NCI-H2029 (cell line): ENCODE measurements at regions not wholly inside any gene's neighbourhood (a gene's known extent, or its start where the extent isn't known, plus 50 kb on each side); places are given as distances from the start of the nearest gene placed in this dataset.
"Not testable (repeated sequence)": the region's sequence is repeated elsewhere in the genome, so short reads cannot be mapped to it uniquely, and the experiment has no call there.

Experiments used
- DNase-seq: peaks from one replicate; lab custom pipeline; 2025; lab: John Stamatoyannopoulos, UW

- no peak for DNase-seq
These were observed 113.3 kb upstream of the FAT3 start for GRCh38 chr11:92111287-92111686.

DNA sequence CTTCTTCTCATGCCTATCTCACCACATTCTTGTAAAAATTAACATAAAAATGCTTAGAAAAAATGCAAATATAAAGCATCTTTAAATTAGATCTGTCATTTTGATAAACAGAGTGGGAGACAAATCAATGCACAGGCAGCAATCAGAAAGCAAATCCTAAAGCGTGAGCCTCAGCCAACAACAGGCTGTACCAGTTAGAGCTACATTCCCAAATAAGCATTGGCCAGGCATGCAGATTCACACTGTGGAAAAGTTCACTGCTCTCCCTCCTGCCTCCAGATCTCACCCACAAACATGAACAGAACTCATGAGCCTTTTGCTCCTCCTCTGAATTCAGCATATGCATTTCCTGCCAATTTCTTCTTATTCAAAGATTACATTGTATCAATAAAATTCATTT, 115.2 kb upstream of the FAT3 start:
- DNase-seq, result no peak

GRCh38 chr11:92107331-92107730, 117.3 kb upstream of the FAT3 start:
- no peak for DNase-seq

DNA sequence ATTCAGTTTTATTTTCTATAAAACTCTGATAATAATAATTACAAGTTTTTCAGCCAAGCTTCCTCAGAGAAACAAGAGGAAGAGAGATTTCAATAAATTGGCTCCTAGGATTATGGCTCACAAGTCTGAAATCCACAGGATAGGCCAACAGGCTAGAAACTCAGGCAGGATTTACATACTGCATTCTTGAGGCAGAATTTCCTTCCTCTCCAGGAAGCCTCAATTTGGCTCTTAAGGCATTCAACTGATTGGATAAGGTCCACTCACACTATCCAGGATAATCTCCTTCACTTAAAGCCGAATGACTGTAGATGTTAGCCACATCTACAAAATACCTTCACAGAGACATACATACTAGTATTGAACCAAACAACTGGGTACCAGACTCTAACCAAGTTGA, 120.3 kb upstream of the FAT3 start:
- no peak for DNase-seq

- no peak for DNase-seq
These were observed 122.7 kb upstream of the FAT3 start for GRCh38 chr11:92101920-92102319.

DNA sequence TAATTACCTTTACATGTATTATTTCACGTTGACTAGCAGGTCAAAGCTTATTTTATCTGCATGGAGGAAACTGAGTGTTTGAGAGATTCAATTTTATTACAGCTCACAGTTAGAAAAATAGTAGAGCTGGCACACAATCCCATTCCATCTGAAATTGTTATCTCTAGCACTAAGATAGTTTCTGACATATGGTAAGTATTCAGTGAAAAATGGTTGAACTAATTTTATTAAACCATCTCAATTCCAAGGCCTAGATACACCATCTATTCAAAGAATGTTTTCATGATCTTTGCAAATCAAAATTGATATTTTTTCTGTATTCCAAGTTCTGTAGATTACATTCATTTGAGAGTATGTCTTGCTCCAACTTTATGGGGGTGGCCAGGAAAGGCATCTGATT, 125.4 kb upstream of the FAT3 start:
- no peak for DNase-seq

- DNase-seq, result no peak
These were observed 126.4 kb upstream of the FAT3 start for GRCh38 chr11:92098172-92098571.

DNA sequence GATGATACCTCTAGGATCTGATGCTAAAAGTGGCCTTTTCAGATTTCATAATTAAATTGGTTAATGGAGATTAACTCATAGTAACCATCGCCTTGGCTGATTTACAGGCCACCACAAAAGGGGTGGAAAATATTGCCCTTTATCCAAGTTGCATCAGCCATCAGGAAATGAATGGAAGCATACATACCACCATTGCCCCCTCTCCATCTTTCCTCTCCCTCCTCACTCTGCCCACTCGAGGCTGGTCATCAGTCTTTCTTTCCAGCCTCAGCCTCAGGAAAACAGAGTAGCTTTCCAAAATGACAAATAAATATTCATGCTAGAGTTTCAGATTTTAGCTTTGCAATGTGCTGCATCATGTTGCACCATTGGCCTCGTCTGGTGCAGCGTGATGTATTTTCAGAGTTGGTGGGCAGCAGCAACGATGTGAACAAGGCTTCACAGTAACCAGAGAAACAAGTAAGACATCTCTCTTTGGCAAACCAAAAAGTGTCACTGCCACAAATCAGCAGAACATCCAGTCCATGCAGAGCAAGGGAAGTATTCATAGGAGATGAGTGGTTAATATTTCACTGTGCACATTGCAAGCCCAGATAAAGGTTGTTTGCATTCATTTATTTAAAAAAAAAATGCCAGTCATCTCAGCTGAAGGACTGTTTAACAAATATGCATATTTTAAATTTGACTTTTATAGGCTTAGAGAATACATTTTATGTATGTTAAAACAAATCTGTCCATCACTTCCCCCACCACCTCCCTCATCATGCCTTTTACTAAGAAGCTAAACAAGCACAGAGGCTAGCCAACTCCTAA, 136.7 kb upstream of the FAT3 start:
- no peak for DNase-seq

GRCh38 chr11:92083123-92083522, 141.5 kb upstream of the FAT3 start:
- no peak for DNase-seq

DNA sequence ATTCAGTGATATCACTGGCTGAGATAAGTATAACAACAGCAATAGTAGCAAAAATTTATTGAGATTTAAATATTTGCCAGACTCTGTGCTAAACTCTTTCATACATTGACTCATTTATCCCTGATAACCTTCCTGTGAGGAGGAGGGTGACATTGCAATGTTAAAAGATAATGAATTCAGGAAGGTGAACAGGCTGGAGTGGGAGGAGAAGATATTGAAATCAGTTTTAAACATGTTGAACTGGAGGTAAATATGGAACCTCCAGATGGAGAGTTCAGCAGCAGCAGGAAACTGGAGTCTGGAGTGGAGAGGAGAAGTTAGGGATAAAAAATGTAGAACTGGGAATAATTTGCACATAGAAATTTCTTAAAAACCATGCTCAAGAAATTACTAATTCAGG, 142.0 kb upstream of the FAT3 start:
- DNase-seq, result no peak

GRCh38 chr11:92074498-92074897, 150.1 kb upstream of the FAT3 start:
- DNase-seq, result not testable (repeated sequence)

DNA sequence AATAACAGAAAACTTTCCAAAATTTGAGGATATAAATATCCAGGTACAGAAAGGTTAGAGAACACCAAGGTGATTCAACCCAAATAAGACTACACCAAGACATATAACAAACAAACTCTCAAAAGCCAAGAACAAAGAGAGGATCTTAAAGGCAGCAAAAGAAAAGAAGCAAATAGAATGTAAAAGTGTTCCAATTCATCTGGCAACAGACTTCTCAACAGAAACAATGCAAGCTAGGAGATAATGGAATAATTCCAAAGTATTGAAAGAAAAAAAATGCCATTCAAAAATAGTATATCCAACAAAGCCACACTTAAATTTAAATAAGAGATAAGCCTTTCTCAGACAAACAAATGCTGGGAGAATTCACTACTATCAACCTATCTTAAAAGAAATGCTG, 153.0 kb upstream of the FAT3 start:
- no peak for DNase-seq

DNA sequence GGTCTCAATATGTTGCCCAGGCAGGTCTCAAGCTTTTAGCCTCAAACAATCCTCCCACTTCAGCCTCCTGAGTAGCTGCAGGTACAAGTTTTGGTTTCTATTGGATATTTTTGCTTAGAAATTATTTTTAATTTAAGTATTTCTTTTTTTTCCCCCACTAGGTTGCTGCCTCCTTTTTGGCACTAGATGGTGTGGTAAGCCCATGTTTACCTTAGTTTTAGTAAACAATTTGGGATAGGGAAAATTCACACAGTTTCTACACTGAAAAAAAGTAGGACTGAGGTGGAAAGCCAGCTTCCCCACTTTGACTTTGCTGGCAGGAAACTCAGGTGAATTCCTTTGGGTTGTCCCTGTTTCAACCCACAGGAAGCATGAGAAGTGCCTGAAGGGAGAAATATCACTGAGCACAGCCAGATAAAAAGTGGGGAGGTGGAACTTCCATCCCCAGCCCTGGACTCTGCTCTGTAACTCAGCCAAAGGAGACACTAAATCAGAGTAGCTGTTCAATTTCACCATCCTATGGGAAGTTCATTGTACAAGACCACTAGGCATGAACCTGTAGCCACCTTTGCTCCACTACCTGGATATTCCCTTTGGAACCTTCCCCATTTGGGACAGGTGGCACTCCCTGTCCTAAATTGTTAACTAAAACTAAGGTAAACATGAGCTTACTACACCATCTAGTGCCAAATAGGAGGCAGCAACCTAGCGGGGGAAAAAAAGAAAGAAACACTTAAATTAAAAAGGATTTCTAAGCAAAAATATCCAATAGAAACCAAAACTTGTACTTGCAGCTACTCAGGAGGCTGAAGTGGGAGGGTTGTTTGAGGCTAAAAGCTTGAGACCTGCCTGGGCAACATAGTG, 154.4 kb upstream of the FAT3 start:
- no peak for DNase-seq

- DNase-seq, result no peak
These were observed 157.6 kb upstream of the FAT3 start for GRCh38 chr11:92067016-92067415.

DNA sequence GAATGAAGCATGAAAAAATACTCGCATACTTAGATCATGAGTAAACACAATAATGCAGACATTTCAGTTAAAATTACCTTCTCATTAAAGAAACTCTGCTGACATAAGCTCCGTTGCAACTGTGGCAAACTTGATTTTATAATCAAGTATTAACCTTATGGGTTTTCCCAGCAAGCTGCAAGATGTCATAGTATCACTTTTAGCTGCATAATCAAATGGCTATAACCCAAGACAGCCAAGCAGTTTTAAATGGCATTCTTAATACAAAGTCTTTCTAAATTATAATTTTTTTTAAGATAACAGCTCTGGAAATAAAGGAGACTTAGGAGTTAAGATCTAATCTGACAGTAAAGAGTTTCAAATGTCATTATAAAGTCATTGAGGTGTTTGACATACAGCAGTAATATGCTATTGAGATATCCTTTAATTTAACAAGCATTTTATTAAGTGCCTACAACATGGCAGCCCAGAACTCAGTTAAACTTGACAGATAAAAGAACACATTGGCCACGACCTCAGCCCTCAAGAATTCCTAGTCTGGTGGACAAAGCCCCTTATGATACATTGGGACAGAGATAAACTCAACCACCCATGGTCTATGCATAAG, 163.1 kb upstream of the FAT3 start:
- no peak for DNase-seq

DNA sequence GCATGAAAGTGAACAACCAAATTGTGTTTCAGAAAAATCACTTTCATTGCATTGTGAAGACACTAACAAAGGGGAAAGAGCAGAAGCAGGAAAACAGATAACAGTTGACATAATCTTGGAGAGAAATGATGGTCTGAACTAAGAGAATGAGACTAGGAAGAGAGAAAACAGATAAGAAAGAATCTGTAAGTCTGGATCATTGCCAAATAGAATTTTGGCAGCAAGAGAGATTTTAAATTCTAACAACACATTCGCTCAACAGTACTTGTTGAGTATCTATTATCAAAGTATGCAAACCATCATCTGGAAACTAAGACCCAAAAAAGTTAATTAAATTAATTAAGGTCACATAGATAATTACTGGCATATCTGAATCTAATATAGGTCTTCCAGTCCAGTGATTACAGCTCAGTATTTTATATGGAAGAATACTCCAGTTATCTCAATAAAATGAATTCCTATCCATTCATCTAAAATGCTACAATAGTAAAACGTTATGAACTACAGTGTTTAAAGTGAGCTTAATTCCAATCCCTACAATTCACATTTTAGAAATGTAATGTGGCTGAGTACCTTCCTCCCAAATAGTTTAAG, 166.7 kb upstream of the FAT3 start:
- DNase-seq, result no peak

DNA sequence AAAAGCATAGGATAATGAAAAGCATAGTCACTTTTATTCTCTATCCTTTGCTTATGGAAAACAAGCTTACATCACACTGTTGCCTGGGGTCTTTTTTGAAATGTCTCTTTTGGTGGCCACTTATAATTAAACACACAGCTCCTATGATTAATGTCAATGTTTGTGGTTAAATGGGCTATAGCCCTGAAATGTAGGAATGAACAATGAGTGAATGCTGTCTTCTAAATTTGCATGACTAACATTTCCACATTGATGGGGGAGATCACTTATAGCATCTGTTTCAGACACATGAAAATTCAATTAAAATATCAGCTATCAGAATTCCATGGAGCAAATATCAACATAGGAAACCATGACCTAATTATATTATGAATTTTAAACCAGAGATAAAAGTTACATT, 171.4 kb upstream of the FAT3 start:
- no peak for DNase-seq

- DNase-seq, result peak; percentile 48
These were observed 174.3 kb upstream of the FAT3 start for GRCh38 chr11:92050305-92050704.

- no peak for DNase-seq
These were observed 176.2 kb upstream of the FAT3 start for GRCh38 chr11:92048415-92048814.

GRCh38 chr11:92046103-92046502, 178.5 kb upstream of the FAT3 start:
- no peak for DNase-seq

- DNase-seq, result no peak
These were observed 179.3 kb upstream of the FAT3 start for GRCh38 chr11:92045301-92045700.

- DNase-seq, result no peak
These were observed 189.1 kb upstream of the FAT3 start for GRCh38 chr11:92035488-92035887.

GRCh38 chr11:92027136-92027535, 197.5 kb upstream of the FAT3 start:
- DNase-seq, result not testable (repeated sequence)
